ENCODE measurements at regions not wholly inside any gene's neighbourhood (a gene's known extent, or its start where the extent isn't known, plus 50 kb on each side); places are given as distances from the start of the nearest gene placed in this dataset.

GRCh38 chr10:89830624-89831023, 129.2 kb downstream of the KIF20B start:
- TF ChIP-seq, protein P1, sequence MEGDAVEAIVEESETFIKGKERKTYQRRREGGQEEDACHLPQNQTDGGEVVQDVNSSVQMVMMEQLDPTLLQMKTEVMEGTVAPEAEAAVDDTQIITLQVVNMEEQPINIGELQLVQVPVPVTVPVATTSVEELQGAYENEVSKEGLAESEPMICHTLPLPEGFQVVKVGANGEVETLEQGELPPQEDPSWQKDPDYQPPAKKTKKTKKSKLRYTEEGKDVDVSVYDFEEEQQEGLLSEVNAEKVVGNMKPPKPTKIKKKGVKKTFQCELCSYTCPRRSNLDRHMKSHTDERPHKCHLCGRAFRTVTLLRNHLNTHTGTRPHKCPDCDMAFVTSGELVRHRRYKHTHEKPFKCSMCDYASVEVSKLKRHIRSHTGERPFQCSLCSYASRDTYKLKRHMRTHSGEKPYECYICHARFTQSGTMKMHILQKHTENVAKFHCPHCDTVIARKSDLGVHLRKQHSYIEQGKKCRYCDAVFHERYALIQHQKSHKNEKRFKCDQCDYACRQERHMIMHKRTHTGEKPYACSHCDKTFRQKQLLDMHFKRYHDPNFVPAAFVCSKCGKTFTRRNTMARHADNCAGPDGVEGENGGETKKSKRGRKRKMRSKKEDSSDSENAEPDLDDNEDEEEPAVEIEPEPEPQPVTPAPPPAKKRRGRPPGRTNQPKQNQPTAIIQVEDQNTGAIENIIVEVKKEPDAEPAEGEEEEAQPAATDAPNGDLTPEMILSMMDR (IDR thresholded peaks at IDR 0.05): no peak
- no peak for TF ChIP-seq TCF7L2 (IDR thresholded peaks at IDR 0.05; ENCODE audit: low read depth, low read length)
- no peak for TF ChIP-seq POLR2AphosphoS5 (IDR thresholded peaks at IDR 0.05; ENCODE audit: low read depth, low read length)
- TF ChIP-seq, protein P2, sequence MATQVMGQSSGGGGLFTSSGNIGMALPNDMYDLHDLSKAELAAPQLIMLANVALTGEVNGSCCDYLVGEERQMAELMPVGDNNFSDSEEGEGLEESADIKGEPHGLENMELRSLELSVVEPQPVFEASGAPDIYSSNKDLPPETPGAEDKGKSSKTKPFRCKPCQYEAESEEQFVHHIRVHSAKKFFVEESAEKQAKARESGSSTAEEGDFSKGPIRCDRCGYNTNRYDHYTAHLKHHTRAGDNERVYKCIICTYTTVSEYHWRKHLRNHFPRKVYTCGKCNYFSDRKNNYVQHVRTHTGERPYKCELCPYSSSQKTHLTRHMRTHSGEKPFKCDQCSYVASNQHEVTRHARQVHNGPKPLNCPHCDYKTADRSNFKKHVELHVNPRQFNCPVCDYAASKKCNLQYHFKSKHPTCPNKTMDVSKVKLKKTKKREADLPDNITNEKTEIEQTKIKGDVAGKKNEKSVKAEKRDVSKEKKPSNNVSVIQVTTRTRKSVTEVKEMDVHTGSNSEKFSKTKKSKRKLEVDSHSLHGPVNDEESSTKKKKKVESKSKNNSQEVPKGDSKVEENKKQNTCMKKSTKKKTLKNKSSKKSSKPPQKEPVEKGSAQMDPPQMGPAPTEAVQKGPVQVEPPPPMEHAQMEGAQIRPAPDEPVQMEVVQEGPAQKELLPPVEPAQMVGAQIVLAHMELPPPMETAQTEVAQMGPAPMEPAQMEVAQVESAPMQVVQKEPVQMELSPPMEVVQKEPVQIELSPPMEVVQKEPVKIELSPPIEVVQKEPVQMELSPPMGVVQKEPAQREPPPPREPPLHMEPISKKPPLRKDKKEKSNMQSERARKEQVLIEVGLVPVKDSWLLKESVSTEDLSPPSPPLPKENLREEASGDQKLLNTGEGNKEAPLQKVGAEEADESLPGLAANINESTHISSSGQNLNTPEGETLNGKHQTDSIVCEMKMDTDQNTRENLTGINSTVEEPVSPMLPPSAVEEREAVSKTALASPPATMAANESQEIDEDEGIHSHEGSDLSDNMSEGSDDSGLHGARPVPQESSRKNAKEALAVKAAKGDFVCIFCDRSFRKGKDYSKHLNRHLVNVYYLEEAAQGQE (IDR thresholded peaks at IDR 0.05; ENCODE audit: insufficient read depth in 1 of 2, low read depth in 2 of 2, low read length in 1 of 2): no peak
- no peak for TF ChIP-seq SIN3A (IDR thresholded peaks at IDR 0.05; ENCODE audit: borderline replicate concordance, insufficient read depth, low read depth, low read length)

Measured in Panc1 (cell line).